HG03439 (cell line): ENCODE measurements at regions not wholly inside any gene's neighbourhood (a gene's known extent, or its start where the extent isn't known, plus 50 kb on each side); places are given as distances from the start of the nearest gene placed in this dataset.
"Not testable (repeated sequence)": the region's sequence is repeated elsewhere in the genome, so short reads cannot be mapped to it uniquely, and the experiment has no call there.

Experiments
- ATAC-seq: cut with Tn5 transposase; IDR thresholded peaks from one replicate; pipeline ENCODE4 v1.9.1; 2021; ENCODE audit warnings: mild to moderate bottlenecking, moderate library complexity; ENCODE audit not compliant: unreplicated experiment

GRCh38 chr1:60619581-60619980, 462.8 kb upstream of the NFIA start:
- no peak for ATAC-seq

DNA sequence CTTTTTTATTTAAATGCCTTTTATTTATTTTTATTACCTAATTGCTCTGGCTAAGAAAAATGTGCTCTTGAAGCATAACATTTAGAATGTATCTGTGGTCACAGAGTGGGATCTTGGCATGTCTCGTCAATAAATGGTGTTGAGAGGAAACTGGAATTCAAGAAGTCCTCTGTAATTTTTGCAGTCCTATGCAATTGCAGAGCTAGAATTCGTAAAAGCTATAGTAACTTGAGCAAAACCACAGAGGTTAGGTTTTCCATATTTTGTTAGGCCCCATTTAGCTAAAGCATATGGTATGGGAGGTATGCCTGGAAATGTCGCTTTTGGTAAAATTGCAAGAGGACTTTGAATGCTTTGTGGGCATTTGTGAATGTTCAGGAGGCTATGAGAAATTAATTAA, 466.7 kb upstream of the NFIA start:
- no peak for ATAC-seq

GRCh38 chr1:60612790-60613189, 469.6 kb upstream of the NFIA start:
- no peak for ATAC-seq

- not testable (repeated sequence) for ATAC-seq
These were observed 475.4 kb upstream of the NFIA start for GRCh38 chr1:60606921-60607320.

GRCh38 chr1:60600532-60600931, 481.8 kb upstream of the NFIA start:
- no peak for ATAC-seq

DNA sequence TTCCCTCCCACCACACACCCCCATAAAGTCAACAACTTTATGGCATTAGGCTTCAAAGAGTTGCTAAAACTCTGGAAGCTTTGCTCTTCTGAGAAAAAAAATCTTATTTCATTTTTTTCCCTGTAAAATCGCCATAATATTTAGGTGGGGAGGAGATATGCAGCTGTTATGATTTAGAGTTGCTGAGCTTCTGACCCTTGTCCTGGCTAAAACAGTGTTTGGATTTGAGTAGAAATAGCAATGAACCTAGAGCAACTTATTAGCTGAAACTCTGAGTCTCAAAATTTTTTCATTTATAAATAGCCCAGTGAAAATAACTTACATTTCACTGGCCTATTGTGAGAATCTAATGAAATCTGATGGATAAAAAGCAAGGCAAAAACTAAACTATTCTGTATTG, 482.8 kb upstream of the NFIA start:
- no peak for ATAC-seq

DNA sequence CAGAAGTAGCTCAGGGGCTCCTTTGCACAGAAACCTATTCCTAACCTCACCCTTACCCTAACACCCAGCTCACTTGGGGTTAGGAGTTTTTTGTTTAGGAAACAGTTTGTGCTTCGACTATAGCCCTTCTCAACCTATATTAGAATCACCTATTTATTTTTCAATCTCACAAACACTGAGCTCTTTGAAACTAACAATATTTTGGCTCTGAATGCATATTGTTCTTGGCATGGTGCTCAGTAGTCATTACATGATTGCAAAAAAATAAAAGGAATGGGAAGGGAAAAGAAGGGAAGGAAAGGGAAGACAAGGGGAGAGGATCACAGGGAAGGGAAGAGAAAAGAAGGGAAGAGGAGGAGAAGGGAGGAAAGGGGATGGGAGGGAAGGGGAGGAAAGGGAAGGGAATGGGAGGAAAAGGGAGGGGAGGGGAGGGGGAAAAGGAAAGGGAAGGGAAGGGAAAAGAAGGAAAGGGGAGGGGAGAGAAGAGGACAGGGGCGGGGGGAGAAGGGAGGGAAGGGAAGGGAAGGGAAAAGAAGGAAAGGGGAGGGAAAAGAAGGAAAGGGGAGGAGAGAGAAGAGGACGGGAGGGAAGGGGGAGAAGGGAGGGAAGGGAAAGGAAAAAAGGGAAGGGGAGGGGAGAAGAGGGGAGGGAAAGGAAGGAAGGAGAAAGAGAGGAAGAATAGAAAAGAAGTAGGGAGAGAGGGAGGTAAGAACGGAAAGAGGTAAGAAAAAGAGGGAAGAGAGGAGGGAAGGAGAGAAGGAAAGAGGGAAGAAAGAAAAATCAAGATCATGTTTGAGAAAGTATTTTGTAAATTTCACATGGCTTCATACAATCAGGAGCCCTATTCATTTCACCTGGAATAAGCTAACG, 484.1 kb upstream of the NFIA start:
- ATAC-seq: no peak

GRCh38 chr1:60596791-60597750, 485.3 kb upstream of the NFIA start:
- no peak for ATAC-seq

DNA sequence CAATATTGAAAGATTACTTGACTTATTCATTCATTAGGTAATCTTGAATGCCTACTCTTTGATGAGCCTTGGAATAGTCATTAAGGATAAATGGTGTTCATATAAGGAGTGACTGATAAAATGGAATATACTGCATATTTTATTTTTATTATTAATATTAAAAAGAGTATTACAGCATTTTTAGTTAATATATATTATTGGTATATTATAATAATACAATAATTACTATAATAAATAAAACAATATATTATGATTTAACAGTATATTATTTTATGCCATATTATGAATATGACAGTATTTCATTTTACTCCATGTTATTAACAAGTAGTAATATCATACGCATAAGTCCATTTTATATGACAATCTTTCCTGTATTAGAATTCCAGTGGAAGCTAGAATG, 490.8 kb upstream of the NFIA start:
- ATAC-seq: no peak

GRCh38 chr1:60589916-60590315, 492.4 kb upstream of the NFIA start:
- no peak for ATAC-seq

- ATAC-seq: no peak
These were observed 493.2 kb upstream of the NFIA start for GRCh38 chr1:60589046-60589748.

- ATAC-seq: no peak
These were observed 498.0 kb upstream of the NFIA start for GRCh38 chr1:60584371-60584770.

GRCh38 chr1:60583696-60584095, 498.7 kb upstream of the NFIA start:
- ATAC-seq: no peak

GRCh38 chr1:60581455-60582220, 500.7 kb upstream of the NFIA start:
- ATAC-seq: no peak

DNA sequence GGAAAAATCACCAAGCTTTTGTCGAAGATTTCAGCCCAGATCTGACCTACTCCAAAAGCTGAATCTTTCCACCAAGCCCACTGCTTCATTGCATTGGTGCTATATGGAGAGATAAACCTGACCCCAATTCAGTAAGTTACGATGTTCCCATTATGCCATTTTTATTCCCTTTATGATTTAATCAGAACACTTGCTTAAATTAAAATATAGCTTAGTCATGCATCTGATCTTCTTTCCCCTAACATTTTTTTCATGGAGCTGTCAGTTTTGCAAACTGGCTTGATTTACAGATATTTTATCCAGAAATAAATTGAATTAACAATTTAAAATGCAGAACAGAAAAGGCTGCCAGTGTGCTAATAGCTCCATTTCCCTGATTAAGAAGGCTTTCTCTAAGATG, 503.5 kb upstream of the C1orf87 start:
- ATAC-seq: no peak

- no peak for ATAC-seq
These were observed 501.9 kb upstream of the C1orf87 start for GRCh38 chr1:60575326-60575977.

GRCh38 chr1:60573726-60574409, 500.3 kb upstream of the C1orf87 start:
- no peak for ATAC-seq

DNA sequence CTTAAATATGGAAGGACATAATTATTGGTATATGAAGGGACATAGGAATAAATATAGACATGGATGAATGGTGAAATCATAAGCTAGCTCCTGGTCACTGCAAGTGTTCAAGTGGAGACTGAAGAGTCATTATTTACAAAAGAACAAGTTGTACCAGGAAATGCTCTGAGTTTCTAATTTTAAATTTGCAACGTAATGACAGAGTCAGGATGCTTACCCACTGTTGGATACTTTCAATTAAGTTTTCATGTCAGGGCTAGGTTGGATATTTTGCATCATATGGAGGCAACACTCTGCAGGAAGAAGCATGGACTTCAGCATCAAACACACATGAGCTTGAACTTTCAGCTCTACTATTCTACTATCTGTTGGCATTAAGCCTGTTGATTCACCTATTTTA, 499.6 kb upstream of the C1orf87 start:
- no peak for ATAC-seq

GRCh38 chr1:60572378-60572777, 498.8 kb upstream of the C1orf87 start:
- no peak for ATAC-seq
